Daoy (cell line): ENCODE measurements at regions not wholly inside any gene's neighbourhood (a gene's known extent, or its start where the extent isn't known, plus 50 kb on each side); places are given as distances from the start of the nearest gene placed in this dataset.

ENCODE experiments used
- DNase-seq: peaks from one replicate; pipeline ENCODE4 v3.0.0-alpha.2; 2015; ENCODE audit warnings: low read depth

DNA sequence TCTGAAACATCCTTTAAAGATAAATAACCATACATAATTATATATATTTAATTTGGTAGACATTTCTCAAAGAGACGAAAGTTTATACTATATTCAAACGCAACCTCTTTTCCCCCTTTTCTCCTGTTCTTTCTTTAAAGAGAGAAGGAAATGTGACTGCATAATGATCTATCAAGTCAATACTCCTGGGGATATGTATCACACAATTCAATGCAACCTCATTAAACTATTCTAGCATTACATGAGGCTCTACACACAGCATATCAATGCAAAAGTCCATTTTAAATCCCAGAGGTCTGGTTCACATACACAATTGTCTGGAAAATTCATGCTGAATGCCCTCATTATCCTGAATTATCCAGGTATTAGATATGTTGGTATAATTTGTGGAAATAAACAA lies 330.7 kb downstream of the LMX1A start:
- no peak for DNase-seq

- no peak for DNase-seq
Measured at GRCh38 chr1:165014753-165015152, 341.8 kb downstream of the LMX1A start.

DNA sequence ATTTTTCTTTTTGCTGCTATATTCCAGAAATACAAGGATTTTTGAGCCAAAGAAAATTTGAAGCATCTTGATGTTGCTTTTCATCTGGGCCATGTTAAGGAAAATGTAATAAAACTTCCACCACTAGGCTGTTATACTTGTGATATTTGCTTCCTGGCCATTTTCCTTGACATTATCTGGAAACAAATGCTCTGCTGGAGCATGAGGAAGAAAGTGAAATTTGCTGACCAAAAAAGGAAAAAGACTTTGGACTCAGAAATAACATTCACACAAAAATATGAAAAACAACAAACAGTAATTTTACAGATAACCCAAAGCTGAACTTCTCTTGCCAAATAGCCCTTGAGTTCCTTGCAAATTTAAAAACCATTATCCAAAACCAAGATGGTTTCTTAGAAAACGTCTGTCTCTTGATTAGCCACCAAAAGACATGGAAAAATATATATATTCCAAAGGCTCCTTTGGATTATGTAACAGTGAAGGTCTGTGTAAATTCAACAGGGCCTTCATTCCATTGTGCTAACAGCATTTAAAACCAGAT lies 344.5 kb downstream of the LMX1A start:
- DNase-seq = no peak

GRCh38 chr1:165011186-165011585 lies 345.3 kb downstream of the LMX1A start:
- no peak for DNase-seq

- no peak for DNase-seq
Measured at GRCh38 chr1:165010418-165011070, 346.0 kb downstream of the LMX1A start.

DNA sequence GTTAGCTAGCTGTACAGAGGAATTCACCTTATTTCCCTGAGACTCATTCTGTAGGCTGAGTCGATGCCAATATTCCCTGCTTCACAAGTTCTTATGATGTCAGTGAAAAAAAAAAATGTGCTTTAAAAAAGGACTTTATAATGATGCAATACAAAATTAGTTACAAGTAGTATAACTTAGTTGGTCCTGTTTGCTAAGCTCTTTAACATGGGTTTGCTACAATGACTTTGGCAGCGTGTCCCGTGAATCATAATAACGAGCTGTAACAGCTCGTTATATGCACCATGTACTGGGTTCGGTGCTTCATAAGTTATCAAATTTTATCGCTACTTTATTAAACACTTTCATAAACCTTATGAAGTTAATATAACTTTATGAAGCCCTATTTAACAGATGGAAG lies 349.7 kb downstream of the LMX1A start:
- no peak for DNase-seq

DNA sequence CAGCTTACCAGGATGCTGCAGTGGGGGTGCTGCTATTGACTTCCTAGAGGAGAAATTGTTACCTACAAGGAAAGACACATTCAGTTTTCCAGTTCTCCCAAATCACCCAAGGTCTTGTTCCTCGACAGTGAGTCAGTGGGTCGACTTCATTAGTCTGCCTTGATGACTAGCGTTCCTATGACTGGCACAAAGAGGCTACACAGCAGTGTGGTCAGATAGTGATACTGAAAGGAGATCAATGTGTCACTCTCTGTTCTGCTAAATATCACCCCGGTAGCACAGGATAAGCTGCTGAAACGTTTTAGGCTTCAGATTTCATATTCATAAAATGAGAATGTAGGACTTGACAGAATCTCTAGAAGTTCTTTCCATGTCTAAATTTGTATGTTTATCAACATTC lies 357.4 kb downstream of the LMX1A start:
- peak; percentile 34 for DNase-seq

GRCh38 chr1:164991763-164992314 lies 364.7 kb downstream of the LMX1A start:
- DNase-seq = no peak

DNA sequence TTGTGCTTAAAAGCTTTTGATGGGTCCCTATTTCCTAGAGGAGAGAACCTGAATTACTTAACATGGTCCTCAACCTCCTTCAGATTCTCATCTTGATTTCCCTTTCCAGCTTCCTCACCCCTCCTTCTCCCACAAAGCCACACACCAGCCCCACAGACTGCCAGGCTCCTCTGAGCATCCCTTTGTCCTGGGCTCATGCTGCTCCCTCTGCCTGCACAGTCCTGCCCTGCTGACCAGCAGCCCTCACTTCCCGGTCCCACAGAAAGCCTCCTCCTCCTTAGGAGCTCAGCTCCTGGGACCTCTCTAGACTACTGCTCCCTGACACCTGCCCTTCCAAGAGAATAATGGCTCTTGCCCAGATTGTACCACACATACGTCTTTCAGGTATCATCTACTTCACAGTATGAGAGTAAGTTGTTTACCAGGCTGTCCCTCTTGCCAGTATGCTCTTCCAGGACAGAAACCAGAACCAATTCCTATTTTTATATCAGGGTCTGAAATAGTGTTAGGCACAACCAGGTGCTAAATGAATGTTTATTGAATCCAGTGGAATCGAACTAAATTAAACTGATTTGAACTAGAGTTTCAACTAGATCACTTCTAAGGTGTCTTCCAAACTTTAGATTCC lies 373.4 kb downstream of the LMX1A start:
- DNase-seq = peak; percentile 4

DNA sequence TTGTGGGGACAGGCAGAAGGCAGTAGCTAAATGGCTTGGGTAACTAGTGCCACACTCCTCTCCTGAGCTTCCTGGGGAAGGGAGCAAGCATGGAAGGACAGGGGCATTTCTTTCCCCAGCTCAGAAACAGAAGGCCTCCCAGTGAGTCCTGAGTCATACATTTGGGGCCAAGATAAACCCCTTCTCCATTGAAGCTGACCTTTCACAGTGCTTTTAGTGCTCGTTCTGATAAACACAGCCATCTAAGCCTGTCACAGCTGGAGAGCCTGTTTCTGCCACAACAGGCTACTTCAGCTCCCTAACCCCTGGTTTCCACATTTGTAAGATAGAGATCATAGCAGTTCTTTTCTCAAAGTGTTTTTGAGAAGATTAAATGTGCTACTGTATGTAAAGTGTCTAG lies 374.0 kb downstream of the LMX1A start:
- peak; percentile 40 for DNase-seq

DNA sequence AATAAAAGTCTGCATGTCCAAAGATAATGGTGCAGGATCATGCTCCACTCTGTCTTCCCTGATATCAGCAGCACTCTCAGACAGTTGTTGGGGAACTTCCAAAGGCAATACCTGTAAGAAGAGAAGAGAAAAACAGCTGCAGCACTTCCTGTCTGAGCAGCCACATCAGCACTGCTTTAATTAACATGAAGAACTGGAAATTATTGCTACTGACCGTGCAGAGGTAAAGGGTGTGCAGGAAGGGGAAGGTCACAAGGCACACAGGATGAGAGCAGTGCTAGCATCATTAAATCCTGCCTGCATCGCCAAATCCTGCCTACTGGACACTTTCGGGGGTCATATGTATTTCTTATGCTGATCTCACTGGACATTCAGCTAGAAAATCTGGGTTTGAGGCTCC lies 379.0 kb downstream of the LMX1A start:
- no peak for DNase-seq

DNA sequence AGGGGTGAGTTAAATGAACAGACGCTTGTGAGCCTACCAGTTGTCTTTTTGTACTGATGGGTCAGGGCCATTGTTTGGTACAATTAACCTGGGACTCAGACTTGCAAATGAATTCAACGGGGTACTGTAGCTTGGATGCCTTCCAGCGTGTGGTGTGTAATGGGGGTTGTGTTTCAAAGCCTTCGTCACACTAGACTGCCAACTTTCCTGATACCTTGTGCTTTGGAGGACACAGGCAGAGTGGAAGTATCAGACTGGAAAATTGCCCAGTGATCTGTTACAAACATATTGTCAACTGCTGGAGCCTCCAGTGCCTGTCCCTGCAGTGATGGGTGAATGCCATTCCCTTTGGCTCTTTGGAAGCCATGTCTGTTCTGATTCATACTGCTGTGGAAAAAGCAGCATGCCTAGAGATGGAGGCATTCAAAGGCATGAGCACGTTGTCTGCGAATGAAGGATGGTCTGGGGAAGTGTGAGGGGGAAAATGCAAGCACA lies 384.5 kb downstream of the LMX1A start:
- no peak for DNase-seq

DNA sequence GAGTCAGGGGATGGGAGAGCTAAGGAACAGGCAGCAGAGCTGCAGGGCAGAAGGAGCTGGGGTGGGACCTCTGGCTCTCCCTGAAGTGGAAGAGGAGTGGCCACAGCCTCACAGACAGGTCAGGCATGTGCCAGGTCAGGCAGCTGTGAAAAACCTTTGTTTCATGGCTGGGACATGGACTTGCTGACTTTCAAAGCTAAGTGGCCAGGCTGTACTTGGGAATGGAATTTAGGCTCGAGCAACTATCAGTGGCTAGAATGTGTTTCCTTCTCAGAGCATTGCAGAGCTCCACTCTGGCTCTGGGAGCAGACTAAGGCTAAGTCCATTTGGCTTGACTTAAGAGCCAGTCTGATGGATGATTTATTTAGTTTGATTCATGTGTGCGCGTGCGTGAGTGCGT lies 385.1 kb downstream of the LMX1A start:
- no peak for DNase-seq

- DNase-seq = no peak
Measured at GRCh38 chr1:164969253-164969652, 387.3 kb downstream of the LMX1A start.

- no peak for DNase-seq
Measured at GRCh38 chr1:164967300-164967699, 389.2 kb downstream of the LMX1A start.

GRCh38 chr1:164961715-164962114 lies 394.8 kb downstream of the LMX1A start:
- peak; percentile 22 for DNase-seq

- no peak for DNase-seq
Measured at GRCh38 chr1:164958982-164959768, 397.3 kb downstream of the LMX1A start.

GRCh38 chr1:164953815-164954214 lies 394.8 kb downstream of the PBX1 start:
- no peak for DNase-seq

GRCh38 chr1:164953098-164953497 lies 394.1 kb downstream of the PBX1 start:
- DNase-seq = no peak

- DNase-seq = no peak
Measured at GRCh38 chr1:164951508-164951907, 392.5 kb downstream of the PBX1 start.

DNA sequence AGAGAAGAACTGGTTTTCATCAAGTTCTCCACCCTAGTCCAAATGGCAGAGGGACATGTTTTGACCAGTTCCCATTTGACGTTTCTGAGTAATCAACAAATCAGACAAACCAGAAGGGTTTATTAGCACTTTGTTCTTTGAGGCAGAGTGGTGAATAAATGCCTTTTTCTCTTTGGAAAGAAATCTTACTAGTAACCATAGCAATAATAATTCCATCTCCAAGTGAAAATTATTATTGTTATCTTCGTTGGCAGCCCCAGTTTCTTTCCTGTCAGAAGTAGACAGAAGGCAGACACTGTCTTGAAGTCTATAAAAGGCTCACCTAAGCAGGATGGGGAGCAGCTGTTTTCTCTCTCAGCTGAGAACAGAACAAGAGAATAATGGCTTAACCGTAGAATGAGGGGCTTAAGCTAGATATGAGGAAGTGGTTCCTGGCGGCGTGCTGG lies 391.6 kb downstream of the PBX1 start:
- no peak for DNase-seq

- no peak for DNase-seq
Measured at GRCh38 chr1:164949771-164950471, 390.9 kb downstream of the PBX1 start.
